ENCODE measurements at regions not wholly inside any gene's neighbourhood (a gene's known extent, or its start where the extent isn't known, plus 50 kb on each side); places are given as distances from the start of the nearest gene placed in this dataset.

- H3K9me3 ChIP-seq (ENCODE audit: insufficient read depth, low read depth): no peaks in the 10 kb centered on the region
- H3K79me2 ChIP-seq (ENCODE audit: low read depth): 0 out of 2 replicates have a peak, but pooled peaks cover 6% of the 10 kb centered on the region
- peak overlapping the region; percentile 95 for H3K4me2 ChIP-seq
- TF ChIP-seq CTCF (conservative IDR thresholded peaks at IDR 0.05) (no peak), EZH2 (IDR thresholded peaks at IDR 0.05; ENCODE audit: low read depth) (no peak)
- no peak for DNase-seq
- peaks cover 11% of the 10 kb centered on the region; the same call in 1 of the 2 replicates for H3F3A ChIP-seq (ENCODE audit: insufficient read depth, low read depth)
- H3K4me3 ChIP-seq: peak overlapping the region; percentile 68
- H3K4me1 ChIP-seq (replicated peaks; ENCODE audit: insufficient read depth): peaks cover 28% of the 10 kb centered on the region
- no peak overlapping the region for H3K27ac ChIP-seq
- peak overlapping the region; percentile 79 for H2AFZ ChIP-seq
- intact Hi-C loops (cut with micrococcal nuclease; ENCODE audit: unreplicated experiment): loop anchor here (1.0 to 2.0 kb wide), 2 partner anchors 8 to 53 kb away; no protein-coding TSS in a partner anchor
- POLR2A ChIA-PET (ENCODE audit: unreplicated experiment): interaction anchor here (0.6 to 1.0 kb wide), 4 partner anchors 26 to 53 kb away, joined by 3 to 8 read pairs (median 4); no protein-coding TSS in a partner anchor
- no peaks in the 10 kb centered on the region for H3K36me3 ChIP-seq (ENCODE audit: low read depth)
- CTCF ChIA-PET: interaction anchor here (0.6 to 1.3 kb wide), 3 partner anchors 31 to 363 kb away, joined by 3 to 5 read pairs (median 5); no protein-coding TSS in a partner anchor
- H3K9me2 ChIP-seq (ENCODE audit: insufficient read depth): no peaks in the 10 kb centered on the region
- no peaks in the 10 kb centered on the region for H3K27me3 ChIP-seq (ENCODE audit: insufficient read depth, low read depth)
- BruUV-seq (replicated peaks): no TSS peak
- H4K20me1 ChIP-seq (ENCODE audit: insufficient read depth): no peaks in the 10 kb centered on the region
Measured at GRCh38 chr1:201740086-201740541, 88.8 kb upstream of the IPO9 start.

- Histone ChIP-seq H3F3A (ENCODE audit: insufficient read depth, low read depth) (peaks cover 11% of the 10 kb centered on the region; the same call in 1 of the 2 replicates), H3K79me2 (ENCODE audit: low read depth) (0 out of 2 replicates have a peak, but pooled peaks cover 6% of the 10 kb centered on the region), H4K20me1 (ENCODE audit: insufficient read depth) (no peaks in the 10 kb centered on the region), H3K36me3 (ENCODE audit: low read depth) (no peaks in the 10 kb centered on the region), H3K4me2 (peak overlapping the region; percentile 95), H2AFZ (peak overlapping the region; percentile 79), H3K27ac (no peak overlapping the region), H3K9me3 (ENCODE audit: insufficient read depth, low read depth) (no peaks in the 10 kb centered on the region), H3K27me3 (ENCODE audit: insufficient read depth, low read depth) (no peaks in the 10 kb centered on the region), H3K9me2 (ENCODE audit: insufficient read depth) (no peaks in the 10 kb centered on the region), H3K4me3 (peak overlapping the region; percentile 68), H3K4me1 (replicated peaks; ENCODE audit: insufficient read depth) (peaks cover 30% of the 10 kb centered on the region)
- ChIA-PET CTCF (interaction anchor here (0.6 to 1.3 kb wide), 2 partner anchors 32 to 52 kb away, joined by 3 to 5 read pairs; no protein-coding TSS in a partner anchor), POLR2A (ENCODE audit: unreplicated experiment) (interaction anchor here (0.6 kb wide), 2 partner anchors 27 to 29 kb away, joined by 3 to 8 read pairs; no protein-coding TSS in a partner anchor)
- intact Hi-C loops (cut with micrococcal nuclease; ENCODE audit: unreplicated experiment): loop anchor here (1.0 to 2.0 kb wide), 2 partner anchors 8 to 52 kb away; no protein-coding TSS in a partner anchor
- no peak for DNase-seq
- BruUV-seq (replicated peaks): no TSS peak
- TF ChIP-seq EZH2 (IDR thresholded peaks at IDR 0.05; ENCODE audit: low read depth): no peak
- TF ChIP-seq CTCF (conservative IDR thresholded peaks at IDR 0.05): no peak
Measured at GRCh38 chr1:201740670-201741111, 88.3 kb upstream of the IPO9 start.

DNA sequence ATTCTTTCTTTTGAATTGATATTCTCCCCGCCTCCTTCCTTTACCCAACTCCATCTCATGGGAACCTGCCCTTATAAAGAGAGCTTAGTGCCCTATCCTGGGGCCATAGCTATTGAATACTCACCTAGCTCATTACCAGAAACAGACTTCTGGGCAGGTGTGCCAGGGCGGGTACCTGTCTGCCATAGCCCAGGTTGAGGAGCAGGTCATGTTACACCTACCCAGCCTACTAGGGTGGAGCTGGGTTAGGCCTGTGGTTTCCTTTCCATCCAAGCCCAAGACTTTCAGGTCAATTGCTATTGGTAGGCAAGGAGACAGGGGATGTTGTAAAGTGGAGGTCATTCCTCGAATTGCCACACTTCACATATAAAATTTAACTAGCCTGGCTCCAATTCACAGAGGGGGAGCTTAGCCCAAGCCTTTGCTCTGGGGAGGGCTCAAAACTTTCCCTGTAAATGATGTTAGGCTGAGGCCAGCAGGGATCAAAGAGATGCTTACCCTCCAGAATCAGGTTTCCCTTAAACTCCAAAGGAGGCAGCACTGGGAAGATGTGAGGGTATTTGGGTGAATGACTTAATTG is 87.1 kb upstream of the IPO9 start:
- Histone ChIP-seq H3K4me2 (peak overlapping the region; percentile 95; the same call in 1 of the 2 replicates), H3K27ac (no peak overlapping the region), H3K9me3 (ENCODE audit: insufficient read depth, low read depth) (no peaks in the 10 kb centered on the region), H3K4me3 (peak overlapping the region; percentile 68; the same call in 1 of the 2 replicates), H4K20me1 (ENCODE audit: insufficient read depth) (no peaks in the 10 kb centered on the region), H3F3A (ENCODE audit: insufficient read depth, low read depth) (peaks cover 11% of the 10 kb centered on the region; the same call in 1 of the 2 replicates), H2AFZ (no peak overlapping the region), H3K79me2 (ENCODE audit: low read depth) (0 out of 2 replicates have a peak, but pooled peaks cover 6% of the 10 kb centered on the region), H3K27me3 (ENCODE audit: insufficient read depth, low read depth) (no peaks in the 10 kb centered on the region), H3K36me3 (ENCODE audit: low read depth) (no peaks in the 10 kb centered on the region), H3K4me1 (replicated peaks; ENCODE audit: insufficient read depth) (peaks cover 30% of the 10 kb centered on the region), H3K9me2 (ENCODE audit: insufficient read depth) (no peaks in the 10 kb centered on the region)
- intact Hi-C loops (cut with micrococcal nuclease; ENCODE audit: unreplicated experiment): loop anchor here (2.0 kb wide), 1 partner anchor 51 kb away; no protein-coding TSS in a partner anchor
- CTCF ChIA-PET: interaction anchor here (0.8 to 1.1 kb wide), 2 partner anchors 10 to 32 kb away, joined by 3 to 7 read pairs; no protein-coding TSS in a partner anchor
- BruUV-seq (replicated peaks): no TSS peak
- no peak for TF ChIP-seq EZH2 (IDR thresholded peaks at IDR 0.05; ENCODE audit: low read depth)
- TF ChIP-seq CTCF (conservative IDR thresholded peaks at IDR 0.05): no peak
- DNase-seq: peak; percentile 62
- POLR2A ChIA-PET (ENCODE audit: unreplicated experiment): interaction anchor here (0.6 to 0.9 kb wide), 7 partner anchors 20 to 253 kb away, joined by 3 to 9 read pairs (median 4); no protein-coding TSS in a partner anchor
